Nephron (organoid): ENCODE measurements at regions not wholly inside any gene's neighbourhood (a gene's known extent, or its start where the extent isn't known, plus 50 kb on each side); places are given as distances from the start of the nearest gene placed in this dataset.

Source experiments
- H3K27ac Mint-ChIP-seq, 3 experiments: 2 replicates each; pipeline ENCODE4 v1.8.0; 2020; ENCODE audit warnings: mixed read lengths in 3 of 3, mild to moderate bottlenecking in 2 of 3, moderate library complexity in 1 of 3
- H3K27me3 Mint-ChIP-seq: 2 replicates; pipeline ENCODE4 v1.8.0; 2021; ENCODE audit warnings: low read depth, mild to moderate bottlenecking, moderate library complexity, mixed read lengths
- H3K36me3 Mint-ChIP-seq: 2 replicates; pipeline ENCODE4 v1.8.0; 2020; ENCODE audit warnings: low read depth, mixed read lengths
- H3K4me1 Mint-ChIP-seq: 2 replicates; pipeline ENCODE4 v1.8.0; 2020; ENCODE audit warnings: mixed read lengths
- H3K4me3 Mint-ChIP-seq, 3 experiments: 2 replicates each; pipeline ENCODE4 v1.8.0; 2020; ENCODE audit warnings: mild to moderate bottlenecking in 3 of 3, mixed read lengths in 3 of 3, moderate library complexity in 2 of 3
- H3K9me3 Mint-ChIP-seq: 2 replicates; pipeline ENCODE4 v1.8.0; 2020; ENCODE audit warnings: mixed read lengths
- CTCF ChIP-seq, 3 experiments: fragments of 200-600 bp; sonication (generic); IDR thresholded peaks; one replicate each; pipeline ENCODE4 v1.5.0; 2021; ENCODE audit warnings: antibody characterized with exemption in 3 of 3; ENCODE audit not compliant: unreplicated experiment in 3 of 3

- no peak for TF ChIP-seq CTCF (IDR thresholded peaks at IDR 0.05; ENCODE audit: unreplicated experiment in 3 of 3)
- Mint-ChIP-seq H3K27ac (no peak overlapping the region), H3K9me3 (peaks cover 8% of the 10 kb centered on the region), H3K4me1 (peaks cover 5% of the 10 kb centered on the region), H3K4me3 (no peak overlapping the region), H3K36me3 (no peaks in the 10 kb centered on the region), H3K27me3 (peaks cover 5% of the 10 kb centered on the region)
These were observed 74.5 kb upstream of the ABCC4 start for GRCh38 chr13:95375706-95376105.

- peaks cover 6% of the 10 kb centered on the region for H3K4me1 Mint-ChIP-seq
- H3K4me3 Mint-ChIP-seq, result no peak overlapping the region
- H3K9me3 Mint-ChIP-seq, result peaks cover 8% of the 10 kb centered on the region
- peaks cover 8% of the 10 kb centered on the region for H3K27me3 Mint-ChIP-seq
- H3K36me3 Mint-ChIP-seq, result no peaks in the 10 kb centered on the region
- no peak overlapping the region for H3K27ac Mint-ChIP-seq
- TF ChIP-seq CTCF (IDR thresholded peaks at IDR 0.05; ENCODE audit: unreplicated experiment in 3 of 3), result no peak
These were observed 77.4 kb upstream of the ABCC4 start for GRCh38 chr13:95378603-95379002.

GRCh38 chr13:95380468-95381211 lies 79.4 kb upstream of the ABCC4 start:
- H3K27ac Mint-ChIP-seq, result peak overlapping the region in 1 of 3 experiments; percentile 29
- H3K9me3 Mint-ChIP-seq, result peaks cover 5% of the 10 kb centered on the region
- H3K27me3 Mint-ChIP-seq, result peaks cover 8% of the 10 kb centered on the region
- no peak overlapping the region for H3K4me3 Mint-ChIP-seq
- H3K4me1 Mint-ChIP-seq, result peaks cover 6% of the 10 kb centered on the region
- no peaks in the 10 kb centered on the region for H3K36me3 Mint-ChIP-seq
- peak; percentile 79 to 88 (median 88) for TF ChIP-seq CTCF (IDR thresholded peaks at IDR 0.05; ENCODE audit: unreplicated experiment in 3 of 3)

- Mint-ChIP-seq H3K36me3 (no peaks in the 10 kb centered on the region), H3K4me3 (no peak overlapping the region), H3K27ac (peak overlapping the region in 1 of 3 experiments; percentile 29), H3K27me3 (peaks cover 8% of the 10 kb centered on the region), H3K9me3 (no peaks in the 10 kb centered on the region), H3K4me1 (peaks cover 6% of the 10 kb centered on the region)
- no peak for TF ChIP-seq CTCF (IDR thresholded peaks at IDR 0.05; ENCODE audit: unreplicated experiment in 3 of 3)
These were observed 79.9 kb upstream of the ABCC4 start for GRCh38 chr13:95381212-95381527.

- H3K9me3 Mint-ChIP-seq, result no peaks in the 10 kb centered on the region
- no peaks in the 10 kb centered on the region for H3K36me3 Mint-ChIP-seq
- peaks cover 10% of the 10 kb centered on the region for H3K4me1 Mint-ChIP-seq
- no peak overlapping the region for H3K27ac Mint-ChIP-seq
- TF ChIP-seq CTCF (IDR thresholded peaks at IDR 0.05; ENCODE audit: unreplicated experiment in 3 of 3), result no peak
- H3K4me3 Mint-ChIP-seq, result no peak overlapping the region
- peaks cover 8% of the 10 kb centered on the region for H3K27me3 Mint-ChIP-seq
These were observed 81.2 kb upstream of the ABCC4 start for GRCh38 chr13:95382411-95382810.

GRCh38 chr13:95382916-95383315 lies 81.7 kb upstream of the ABCC4 start:
- H3K27ac Mint-ChIP-seq, result no peak overlapping the region
- H3K27me3 Mint-ChIP-seq, result peaks cover 8% of the 10 kb centered on the region
- no peaks in the 10 kb centered on the region for H3K9me3 Mint-ChIP-seq
- TF ChIP-seq CTCF (IDR thresholded peaks at IDR 0.05; ENCODE audit: unreplicated experiment in 3 of 3), result no peak
- H3K4me3 Mint-ChIP-seq, result no peak overlapping the region
- peaks cover 15% of the 10 kb centered on the region for H3K4me1 Mint-ChIP-seq
- no peaks in the 10 kb centered on the region for H3K36me3 Mint-ChIP-seq
